HepG2 (cell line): ENCODE measurements at regions not wholly inside any gene's neighbourhood (a gene's known extent, or its start where the extent isn't known, plus 50 kb on each side); places are given as distances from the start of the nearest gene placed in this dataset.

Experiments
- ATAC-seq: fragments of 200-7000 bp; cut with Tn5 transposase; 3 replicates; pipeline ENCODE4 v1.9.1; 2020; ENCODE audit warnings: mild to moderate bottlenecking, moderate library complexity
- BruUV-seq: library from RNA; stranded (reverse); fragments of 400-500 nt; replicated peaks from 2 replicates; lab custom pipeline; 2021; lab: Mats Ljungman, UMichigan
- CTCF ChIA-PET: fragments of 300-600 bp; formaldehyde crosslinking; extraction: SDS; loops from one replicate; lab custom pipeline; 2021; ENCODE audit warnings: low total read pairs, inconsistent platforms, low intra/inter-chr PET ratio; lab: Yijun Ruan, JAX
- POLR2A ChIA-PET: fragments of 350-600 bp; sonication (Branson Sonifier 250); formaldehyde crosslinking; loops from one replicate; lab custom pipeline; 2020; ENCODE audit warnings: antibody characterized with exemption, inconsistent platforms; lab: Yijun Ruan, JAX
- DNase-seq: peaks from one replicate; pipeline ENCODE4 v3.0.0-alpha.2; 2015; ENCODE audit warnings: low spot score
- FAIRE-seq: peaks from 3 replicates; lab custom pipeline; 2011; peaks lifted over from hg19 to GRCh38; lab: Jason Lieb, UNC
- H2AFZ ChIP-seq: one replicate; pipeline ENCODE4 v1.6.1; 2011; ENCODE audit warnings: low read length, inconsistent platforms
- H3K27ac ChIP-seq: fragments of 300-600 bp; 3 replicates; pipeline ENCODE4 v1.8.0; 2011; ENCODE audit warnings: mixed run types, mild to moderate bottlenecking, mixed read lengths, low read length, inconsistent platforms; ENCODE audit not compliant: insufficient read depth; ENCODE audit errors: extremely low read length
- H3K27me3 ChIP-seq, 2 experiments: fragments of 200-600 bp in 1 of 2; 2 replicates in 1 of 2; 3 replicates in 1 of 2; pipeline versions ENCODE4 v1.6.0 to v1.8.0; 2011; ENCODE audit warnings: low read length in 2 of 2, mild to moderate bottlenecking in 2 of 2, moderate library complexity in 2 of 2, inconsistent platforms in 1 of 2; ENCODE audit not compliant: insufficient read depth in 2 of 2, control insufficient read depth in 1 of 2
- H3K36me3 ChIP-seq, 2 experiments: fragments of 200-600 bp in 1 of 2; replicated peaks in 1 of 2; 2 replicates in 1 of 2; 3 replicates in 1 of 2; pipeline versions ENCODE4 v1.5.1 to v1.8.0; 2011; ENCODE audit warnings: low read length in 2 of 2, inconsistent platforms in 1 of 2; ENCODE audit not compliant: insufficient read depth in 2 of 2, control insufficient read depth in 1 of 2
- H3K4me1 ChIP-seq: 2 replicates; pipeline ENCODE4 v1.5.1; 2012; ENCODE audit warnings: low read length, inconsistent platforms; ENCODE audit not compliant: insufficient read depth
- H3K4me2 ChIP-seq: 2 replicates; pipeline ENCODE4 v1.6.0; 2011; ENCODE audit warnings: low read depth, low read length, inconsistent platforms
- H3K4me3 ChIP-seq, 3 experiments: fragments of 200-600 bp in 1 of 3; sonication (generic), shearing (Covaris generic) in 1 of 3; replicated peaks in 1 of 3; 2 replicates each; pipeline ENCODE4 v1.5.1; 2011 to 2016; ENCODE audit warnings: low read length in 3 of 3, inconsistent platforms in 2 of 3, low read depth in 2 of 3, mild to moderate bottlenecking in 2 of 3, control low read depth in 1 of 3, mixed read lengths in 1 of 3; ENCODE audit not compliant: insufficient read depth in 1 of 3
- H3K79me2 ChIP-seq: one replicate; pipeline ENCODE4 v1.6.1; 2011; ENCODE audit warnings: low read length, inconsistent platforms; ENCODE audit not compliant: insufficient read depth
- H3K9ac ChIP-seq: 2 replicates; pipeline ENCODE4 v1.6.0; 2011; ENCODE audit warnings: mild to moderate bottlenecking, low read depth, low read length, inconsistent platforms; ENCODE audit not compliant: insufficient read depth
- H3K9me3 ChIP-seq: 2 replicates; pipeline ENCODE4 v1.5.1; 2012; ENCODE audit warnings: mild to moderate bottlenecking, low read length
- H4K20me1 ChIP-seq: 2 replicates; pipeline ENCODE4 v1.6.0; 2011; ENCODE audit warnings: inconsistent platforms, mild to moderate bottlenecking, low read length, moderate library complexity; ENCODE audit not compliant: insufficient read depth
- HDAC1 ChIP-seq: sonication (generic); formaldehyde crosslinking; IDR thresholded peaks from 2 replicates; pipeline ENCODE4 v1.5.1; 2020; ENCODE audit warnings: mild to moderate bottlenecking, missing genetic modification reagents
- HES4 ChIP-seq: sonication (generic); formaldehyde crosslinking; IDR thresholded peaks from 2 replicates; pipeline ENCODE4 v1.9.0; 2021; ENCODE audit warnings: mild to moderate bottlenecking, missing genetic modification reagents, borderline replicate concordance
- HNRNPK ChIP-seq: fragments of 200-400 bp; formaldehyde crosslinking; IDR thresholded peaks from 2 replicates; pipeline ENCODE4 v1.6.1; 2018; ENCODE audit warnings: low read length, low read depth, moderate library complexity, mild to moderate bottlenecking; ENCODE audit not compliant: poor library complexity, severe bottlenecking
- HNRNPLL ChIP-seq: fragments of 200-400 bp; formaldehyde crosslinking; IDR thresholded peaks from 2 replicates; pipeline ENCODE4 v1.6.1; 2017; ENCODE audit warnings: mild to moderate bottlenecking, low read depth, low read length; ENCODE audit not compliant: poor library complexity, severe bottlenecking
- MAFF ChIP-seq: IDR thresholded peaks from 2 replicates; pipeline ENCODE4 v1.6.1; 2011; ENCODE audit warnings: low read depth, low read length, improper control_type of control experiment
- NRL ChIP-seq: sonication (generic); formaldehyde crosslinking; IDR thresholded peaks from 2 replicates; pipeline ENCODE4 v1.5.0; 2020; ENCODE audit warnings: missing genetic modification reagents, mild to moderate bottlenecking, moderate library complexity, borderline replicate concordance
- SIX4 ChIP-seq: sonication (generic); formaldehyde crosslinking; IDR thresholded peaks from 2 replicates; pipeline ENCODE4 v1.4.0; 2020; ENCODE audit warnings: missing genetic modification reagents
- ZNF234 ChIP-seq: sonication (generic); formaldehyde crosslinking; conservative IDR thresholded peaks from 2 replicates; pipeline ENCODE4 v1.5.1; 2020; ENCODE audit warnings: mild to moderate bottlenecking, missing genetic modification reagents
- ZNF605 ChIP-seq: sonication (generic); formaldehyde crosslinking; IDR thresholded peaks from 2 replicates; pipeline ENCODE4 v1.8.0; 2022; ENCODE audit warnings: mild to moderate bottlenecking, missing genetic modification reagents
- ZNF660 ChIP-seq: sonication (generic); formaldehyde crosslinking; IDR thresholded peaks from 2 replicates; pipeline ENCODE4 v1.5.1; 2020; ENCODE audit warnings: mild to moderate bottlenecking, low read depth, missing genetic modification reagents, borderline replicate concordance
- ZNF768 ChIP-seq: sonication (generic); formaldehyde crosslinking; IDR thresholded peaks from 2 replicates; pipeline ENCODE4 v1.4.0; 2020; ENCODE audit warnings: missing genetic modification reagents
- ZNF777 ChIP-seq: sonication (generic); formaldehyde crosslinking; IDR thresholded peaks from 2 replicates; pipeline ENCODE4 v1.4.0; 2020; ENCODE audit warnings: missing genetic modification reagents
- WGBS: methylation state at CpG from one replicate; pipeline ENCODE4 v1.1.6; 2017; ENCODE audit warnings: low lambda C conversion rate; 5-methylcytosine and 5-hydroxymethylcytosine counted together
- in situ Hi-C: cut with HindIII; loops from 2 replicates; pipeline ENCODE4 v1.10.0; 2017; ENCODE audit warnings: low pct_unique_long_range_greater_than_20kb; ENCODE audit not compliant: extremely low pct_ligation_motif_present
- intact Hi-C: fragments of 100-400 bp; cut with micrococcal nuclease; formaldehyde crosslinking; loops from one replicate; pipeline ENCODE4 v1.10.0; 2022; ENCODE audit not compliant: unreplicated experiment
- TF ChIP-seq, protein P1 (sequence below): sonication (generic); formaldehyde crosslinking; IDR thresholded peaks from 2 replicates; pipeline ENCODE4 v1.4.0; 2020; ENCODE audit warnings: mild to moderate bottlenecking, missing genetic modification reagents
- TF ChIP-seq, protein P2 (sequence below): sonication (generic); formaldehyde crosslinking; IDR thresholded peaks from 2 replicates; pipeline ENCODE4 v1.5.0; 2020; ENCODE audit warnings: missing genetic modification reagents, mild to moderate bottlenecking, borderline replicate concordance
- TF ChIP-seq, protein P3 (sequence below): sonication (generic); formaldehyde crosslinking; IDR thresholded peaks from 2 replicates; pipeline ENCODE4 v1.5.0; 2020; ENCODE audit warnings: mild to moderate bottlenecking, missing genetic modification reagents, moderate library complexity
- TF ChIP-seq, protein P4 (sequence below): IDR thresholded peaks from 2 replicates; pipeline ENCODE4 v1.6.1; 2012; ENCODE audit warnings: inconsistent platforms

DNA sequence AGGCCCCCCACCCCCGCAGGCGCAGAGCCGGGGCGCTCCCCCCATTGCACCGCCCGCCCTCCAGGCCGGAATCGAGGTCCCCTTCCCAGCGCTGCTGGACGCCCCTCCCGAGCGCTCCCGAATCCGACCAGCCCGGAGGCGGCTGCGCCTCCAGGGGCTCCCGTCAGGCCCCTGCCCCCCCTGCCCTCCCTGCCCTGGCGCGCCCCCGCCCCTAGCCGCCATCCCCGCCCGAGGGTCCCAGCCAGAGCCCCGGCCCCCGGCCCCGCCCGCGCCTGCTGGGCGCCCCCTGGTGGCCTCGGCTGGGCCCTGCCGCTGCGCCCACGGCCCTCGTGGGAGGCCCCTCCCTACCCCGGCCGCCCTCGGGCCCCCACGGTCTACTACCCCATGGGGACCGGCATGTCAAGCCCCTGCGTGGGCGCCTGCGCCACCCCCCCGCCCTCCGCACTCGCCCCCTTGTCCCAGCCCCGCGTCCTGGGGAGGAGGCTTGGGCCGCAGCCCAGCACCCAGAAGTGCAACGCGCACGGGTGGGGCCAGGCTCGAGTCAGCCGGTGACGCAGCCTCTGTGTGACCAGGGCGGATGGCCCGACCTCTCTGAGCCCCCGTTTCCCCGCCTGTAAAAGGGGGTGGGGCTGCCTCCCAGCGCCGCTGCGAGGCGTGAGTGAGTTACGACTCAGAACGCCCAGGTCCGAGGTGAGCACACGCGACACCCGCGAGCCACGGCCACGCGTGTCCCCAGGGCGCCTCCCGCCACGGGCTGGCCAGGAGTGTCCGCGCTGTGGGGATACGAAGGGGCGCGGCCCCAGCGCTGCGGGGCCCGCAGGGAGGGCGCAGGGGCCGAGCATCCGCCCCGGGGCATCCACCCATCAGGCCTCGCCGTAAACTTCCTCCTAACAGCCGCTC lies 104.9 kb downstream of the FAM53A start:
- peak overlapping the region; percentile 37 to 70 (median 46); a peak in 4 of 6 replicates for H3K4me3 ChIP-seq
- peak overlapping the region; percentile 74 for H3K4me2 ChIP-seq
- H4K20me1 ChIP-seq = no peaks in the 10 kb centered on the region
- H3K27ac ChIP-seq = no peak overlapping the region
- H2AFZ ChIP-seq = no peak overlapping the region
- POLR2A ChIA-PET = no interaction called here
- no peaks in the 10 kb centered on the region for H3K79me2 ChIP-seq
- peaks cover 7% of the 10 kb centered on the region; the same call in 1 of the 2 replicates for H3K4me1 ChIP-seq
- CTCF ChIA-PET = no interaction called here
- H3K9ac ChIP-seq = no peak overlapping the region
- in situ Hi-C loops = no loop called here
- no TSS peak for BruUV-seq
- DNase-seq = no peak
- peak; percentile 41 for ATAC-seq
- no peak for FAIRE-seq
- no peaks in the 10 kb centered on the region for H3K9me3 ChIP-seq
- H3K27me3 ChIP-seq = peaks cover 18 to 52% of the 10 kb centered on the region in 2 experiments; a peak in 4 of 5 replicates
- no peaks in the 10 kb centered on the region for H3K36me3 ChIP-seq
- intact Hi-C loops = no loop called here
- WGBS = 3% methylated on average over 17 of the region's 91 CpGs
- TF ChIP-seq HES4 (CRISPR knock-in tag) (no peak), HDAC1 (0 out of 2 replicates have a peak, but pooled peaks have one; percentile 37), ZNF234 (CRISPR knock-in tag) (no peak), ZNF777 (CRISPR knock-in tag) (peak; percentile 10; the same call in 1 of the 2 replicates), ZNF660 (CRISPR knock-in tag) (no peak), HNRNPK (no peak), ZNF605 (CRISPR knock-in tag) (no peak), SIX4 (CRISPR knock-in tag) (no peak), NRL (peak; percentile 39; the same call in 1 of the 2 replicates), ZNF768 (CRISPR knock-in tag) (peak; percentile 97), MAFF (no peak), HNRNPLL (peak; percentile 16)
- TF ChIP-seq, protein P1, sequence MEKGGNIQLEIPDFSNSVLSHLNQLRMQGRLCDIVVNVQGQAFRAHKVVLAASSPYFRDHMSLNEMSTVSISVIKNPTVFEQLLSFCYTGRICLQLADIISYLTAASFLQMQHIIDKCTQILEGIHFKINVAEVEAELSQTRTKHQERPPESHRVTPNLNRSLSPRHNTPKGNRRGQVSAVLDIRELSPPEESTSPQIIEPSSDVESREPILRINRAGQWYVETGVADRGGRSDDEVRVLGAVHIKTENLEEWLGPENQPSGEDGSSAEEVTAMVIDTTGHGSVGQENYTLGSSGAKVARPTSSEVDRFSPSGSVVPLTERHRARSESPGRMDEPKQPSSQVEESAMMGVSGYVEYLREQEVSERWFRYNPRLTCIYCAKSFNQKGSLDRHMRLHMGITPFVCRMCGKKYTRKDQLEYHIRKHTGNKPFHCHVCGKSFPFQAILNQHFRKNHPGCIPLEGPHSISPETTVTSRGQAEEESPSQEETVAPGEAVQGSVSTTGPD = no peak
- TF ChIP-seq, protein P2, sequence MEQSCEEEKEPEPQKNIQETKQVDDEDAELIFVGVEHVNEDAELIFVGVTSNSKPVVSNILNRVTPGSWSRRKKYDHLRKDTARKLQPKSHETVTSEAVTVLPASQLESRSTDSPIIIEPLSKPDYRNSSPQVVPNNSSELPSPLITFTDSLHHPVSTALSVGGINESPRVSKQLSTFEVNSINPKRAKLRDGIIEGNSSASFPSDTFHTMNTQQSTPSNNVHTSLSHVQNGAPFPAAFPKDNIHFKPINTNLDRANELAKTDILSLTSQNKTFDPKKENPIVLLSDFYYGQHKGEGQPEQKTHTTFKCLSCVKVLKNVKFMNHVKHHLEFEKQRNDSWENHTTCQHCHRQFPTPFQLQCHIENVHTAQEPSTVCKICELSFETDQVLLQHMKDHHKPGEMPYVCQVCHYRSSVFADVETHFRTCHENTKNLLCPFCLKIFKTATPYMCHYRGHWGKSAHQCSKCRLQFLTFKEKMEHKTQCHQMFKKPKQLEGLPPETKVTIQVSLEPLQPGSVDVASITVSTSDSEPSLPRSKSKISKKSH = 0 out of 2 replicates have a peak, but pooled peaks have one; percentile 37
- TF ChIP-seq, protein P3, sequence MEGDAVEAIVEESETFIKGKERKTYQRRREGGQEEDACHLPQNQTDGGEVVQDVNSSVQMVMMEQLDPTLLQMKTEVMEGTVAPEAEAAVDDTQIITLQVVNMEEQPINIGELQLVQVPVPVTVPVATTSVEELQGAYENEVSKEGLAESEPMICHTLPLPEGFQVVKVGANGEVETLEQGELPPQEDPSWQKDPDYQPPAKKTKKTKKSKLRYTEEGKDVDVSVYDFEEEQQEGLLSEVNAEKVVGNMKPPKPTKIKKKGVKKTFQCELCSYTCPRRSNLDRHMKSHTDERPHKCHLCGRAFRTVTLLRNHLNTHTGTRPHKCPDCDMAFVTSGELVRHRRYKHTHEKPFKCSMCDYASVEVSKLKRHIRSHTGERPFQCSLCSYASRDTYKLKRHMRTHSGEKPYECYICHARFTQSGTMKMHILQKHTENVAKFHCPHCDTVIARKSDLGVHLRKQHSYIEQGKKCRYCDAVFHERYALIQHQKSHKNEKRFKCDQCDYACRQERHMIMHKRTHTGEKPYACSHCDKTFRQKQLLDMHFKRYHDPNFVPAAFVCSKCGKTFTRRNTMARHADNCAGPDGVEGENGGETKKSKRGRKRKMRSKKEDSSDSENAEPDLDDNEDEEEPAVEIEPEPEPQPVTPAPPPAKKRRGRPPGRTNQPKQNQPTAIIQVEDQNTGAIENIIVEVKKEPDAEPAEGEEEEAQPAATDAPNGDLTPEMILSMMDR (CRISPR knock-in tag) = peak; percentile 40; the same call in 1 of the 2 replicates
- TF ChIP-seq, protein P4, sequence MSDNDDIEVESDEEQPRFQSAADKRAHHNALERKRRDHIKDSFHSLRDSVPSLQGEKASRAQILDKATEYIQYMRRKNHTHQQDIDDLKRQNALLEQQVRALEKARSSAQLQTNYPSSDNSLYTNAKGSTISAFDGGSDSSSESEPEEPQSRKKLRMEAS = 0 out of 2 replicates have a peak, but pooled peaks have one; percentile 11
